HG03354 (cell line): ENCODE measurements at regions not wholly inside any gene's neighbourhood (a gene's known extent, or its start where the extent isn't known, plus 50 kb on each side); places are given as distances from the start of the nearest gene placed in this dataset.

ENCODE experiments used
- ATAC-seq: cut with Tn5 transposase; IDR thresholded peaks from one replicate; pipeline ENCODE4 v1.9.1; 2021; ENCODE audit warnings: mild to moderate bottlenecking; ENCODE audit not compliant: unreplicated experiment, poor library complexity, severe bottlenecking

DNA sequence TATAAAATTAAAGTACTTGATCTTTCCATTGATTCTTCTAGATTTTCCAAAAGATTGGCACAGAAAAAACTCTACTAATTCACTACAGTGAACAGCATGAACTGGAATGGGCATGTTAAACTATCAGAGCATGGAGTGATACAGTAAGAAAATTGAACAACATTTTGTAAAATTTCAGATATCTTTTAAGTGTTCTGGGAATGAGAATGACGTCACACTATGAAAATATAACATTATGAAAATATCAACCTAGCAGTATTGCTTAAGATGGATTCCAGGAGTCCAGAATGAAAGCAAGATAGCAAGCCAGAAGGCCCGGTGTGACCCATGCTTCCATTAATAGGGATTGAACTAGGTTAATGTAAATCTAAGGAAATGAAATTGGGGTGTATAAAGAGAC is 319.9 kb downstream of the GABRG1 start:
- no peak for ATAC-seq

DNA sequence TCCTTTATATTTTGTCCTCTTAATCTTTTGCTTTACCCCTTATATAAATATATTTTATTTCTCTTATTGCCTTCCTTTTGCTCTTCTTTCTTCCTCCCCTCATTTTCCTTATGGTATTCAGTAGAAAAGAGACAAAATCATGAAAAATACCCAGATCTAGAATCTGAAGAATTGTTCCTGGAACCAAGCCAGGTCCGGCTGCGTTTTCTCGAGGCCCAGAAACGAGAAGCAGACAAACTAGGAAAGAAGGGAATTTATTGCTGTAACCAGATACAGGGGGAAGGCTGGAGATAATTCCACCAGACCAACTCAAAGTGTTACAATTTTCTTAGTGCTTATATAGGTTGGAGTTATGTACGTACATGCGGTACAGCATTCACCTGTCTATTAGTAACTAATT is 328.7 kb downstream of the GABRG1 start:
- no peak for ATAC-seq

DNA sequence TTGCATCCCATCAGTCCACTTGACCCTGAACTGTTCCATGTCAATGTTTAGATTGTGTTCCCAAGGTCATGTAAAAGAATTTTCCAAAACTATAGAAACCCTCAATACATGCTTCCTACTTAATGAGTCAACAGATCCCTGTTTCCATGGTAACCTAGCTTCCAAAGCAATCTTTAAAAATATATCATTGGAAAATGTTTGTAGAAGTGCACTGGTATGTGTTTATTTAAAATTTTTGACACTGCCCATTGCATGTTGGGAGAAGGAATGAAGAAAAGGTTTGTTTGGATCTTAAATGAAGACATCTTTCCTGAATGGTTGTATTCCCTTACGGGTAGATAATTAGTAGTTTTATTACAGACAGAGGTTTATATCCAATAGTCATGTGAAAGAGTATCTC is 345.3 kb downstream of the GABRG1 start:
- ATAC-seq, result no peak

DNA sequence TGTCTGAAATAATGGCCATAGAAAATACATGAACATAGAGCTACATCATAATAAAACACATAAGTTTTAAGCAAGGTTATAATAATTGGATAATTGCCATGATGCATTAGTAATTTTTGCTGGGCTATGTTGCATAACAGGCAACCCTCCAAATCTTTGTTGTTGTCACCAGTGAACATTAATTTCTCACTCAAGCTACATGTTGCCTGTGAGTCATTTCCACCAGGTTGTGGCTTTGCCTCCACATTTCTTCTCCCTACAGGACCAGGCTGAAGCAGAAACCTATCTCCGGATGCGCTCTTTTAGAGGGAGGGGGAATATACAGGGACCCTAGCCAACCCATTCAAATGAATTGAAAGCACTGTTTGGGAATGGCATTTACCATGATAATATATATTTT is 347.7 kb downstream of the GABRG1 start:
- ATAC-seq, result no peak

- ATAC-seq, result no peak
These were observed 352.9 kb downstream of the GABRG1 start for GRCh38 chr4:45770958-45771357.

GRCh38 chr4:45765521-45765920 is 358.3 kb downstream of the GABRG1 start:
- no peak for ATAC-seq

GRCh38 chr4:45751877-45752530 is 371.9 kb downstream of the GABRG1 start:
- ATAC-seq, result no peak

- no peak for ATAC-seq
These were observed 373.1 kb downstream of the GABRG1 start for GRCh38 chr4:45750721-45751120.

DNA sequence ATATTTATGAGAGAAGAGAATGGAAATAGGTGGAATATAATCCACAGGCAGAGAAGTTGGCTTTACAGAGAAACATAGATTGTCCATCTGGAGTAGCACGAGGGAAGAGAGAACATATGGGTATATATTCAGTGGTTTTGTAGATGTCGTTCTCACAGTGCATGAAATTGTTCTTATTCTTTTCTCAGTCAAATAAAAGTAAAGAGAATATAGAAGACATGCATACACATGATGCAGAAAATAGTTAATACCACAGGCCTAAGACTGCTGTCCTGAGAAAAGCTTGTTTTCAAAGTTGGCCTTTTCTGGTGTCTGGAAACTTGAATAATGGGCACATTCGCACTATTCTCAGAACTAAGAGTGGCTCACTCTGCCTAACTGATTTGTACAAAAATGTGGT is 378.1 kb downstream of the GABRG1 start:
- no peak for ATAC-seq

GRCh38 chr4:45741897-45742296 is 382.0 kb downstream of the GABRG1 start:
- ATAC-seq, result no peak

DNA sequence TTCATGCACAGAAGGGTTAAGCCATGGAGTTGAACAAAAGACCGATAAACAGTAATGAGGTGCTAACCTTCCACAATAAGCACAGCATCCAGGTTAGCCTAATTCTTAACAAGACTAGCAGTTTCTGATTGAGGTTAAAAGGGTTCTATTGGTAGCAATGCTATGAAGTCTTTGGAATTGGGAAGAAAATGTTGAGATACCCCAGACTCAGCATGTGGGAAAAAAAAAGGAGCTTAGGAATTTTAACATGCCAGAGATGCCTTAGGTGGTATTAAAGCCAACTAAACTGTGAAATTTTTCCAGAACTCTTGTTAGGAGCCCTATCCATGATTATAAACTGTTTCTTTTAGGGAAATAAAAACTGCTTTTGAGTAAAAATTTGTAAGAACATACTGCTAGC is 391.7 kb downstream of the GABRG1 start:
- no peak for ATAC-seq

GRCh38 chr4:45716093-45716492 is 407.8 kb downstream of the GABRG1 start:
- ATAC-seq, result no peak

GRCh38 chr4:45713996-45714395 is 409.9 kb downstream of the GABRG1 start:
- ATAC-seq, result no peak

GRCh38 chr4:45701621-45702020 is 422.2 kb downstream of the GABRG1 start:
- no peak for ATAC-seq

DNA sequence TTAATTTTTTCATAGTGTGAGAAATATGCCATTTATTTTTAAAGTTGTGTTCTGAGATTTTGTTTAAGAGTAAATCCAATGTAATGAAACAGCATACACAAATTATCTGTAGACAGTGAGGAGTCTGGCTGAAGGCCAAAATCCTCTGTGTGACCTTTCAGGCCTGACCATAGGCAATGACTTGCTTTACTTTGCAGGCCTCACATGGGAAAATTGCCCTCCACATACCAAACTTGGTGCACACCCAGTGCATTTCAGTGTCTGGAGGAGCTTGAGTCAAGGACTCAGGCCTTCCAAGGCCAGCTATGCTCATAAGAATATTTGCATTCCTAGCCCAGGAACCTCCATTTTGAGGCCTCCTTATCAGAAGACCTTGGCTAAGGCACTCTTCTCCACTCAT is 430.1 kb downstream of the GABRG1 start:
- no peak for ATAC-seq

- no peak for ATAC-seq
These were observed 431.6 kb downstream of the GABRG1 start for GRCh38 chr4:45692131-45692735.

DNA sequence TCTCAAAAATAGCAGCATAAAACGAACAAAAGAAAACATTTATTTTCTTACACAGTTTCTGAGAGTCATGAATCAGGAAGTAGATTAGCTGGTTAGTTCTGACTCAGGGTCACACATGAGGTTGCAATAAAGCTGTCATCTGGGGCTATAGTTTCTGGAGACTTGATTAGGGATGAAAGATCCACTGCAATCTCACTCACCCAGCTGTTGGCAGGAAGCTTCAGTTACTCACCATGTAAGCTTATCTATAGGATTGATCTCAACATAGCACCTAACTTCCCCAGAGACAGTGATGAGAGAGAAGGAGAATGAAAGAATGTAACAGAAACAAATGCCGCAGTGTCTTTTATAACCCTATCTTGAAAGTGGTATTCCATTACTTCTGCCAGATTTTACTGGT is 435.5 kb downstream of the GABRG1 start:
- ATAC-seq, result no peak

DNA sequence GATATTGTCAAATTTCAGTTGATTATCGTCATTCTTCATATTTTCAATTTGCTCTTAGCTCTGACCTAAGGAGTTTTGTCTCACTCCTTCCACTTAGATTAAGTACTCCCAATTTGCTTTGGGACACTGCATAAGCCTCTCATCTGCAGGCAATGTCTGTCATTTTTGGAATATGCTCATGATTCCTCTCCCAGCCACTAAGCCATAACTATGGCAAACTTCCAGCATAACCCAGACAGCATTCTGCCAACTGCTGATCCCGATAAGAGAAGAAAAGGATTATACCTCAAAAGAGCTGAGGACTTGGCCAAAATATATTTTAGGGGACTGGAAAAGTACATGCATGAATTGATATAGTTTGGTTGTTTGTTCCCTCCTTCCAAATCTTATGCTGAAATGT is 444.4 kb downstream of the GABRG1 start:
- ATAC-seq, result no peak

- no peak for ATAC-seq
These were observed 455.7 kb downstream of the GABRG1 start for GRCh38 chr4:45668128-45668527.

- ATAC-seq, result no peak
These were observed 460.2 kb downstream of the GABRG1 start for GRCh38 chr4:45663628-45664081.

DNA sequence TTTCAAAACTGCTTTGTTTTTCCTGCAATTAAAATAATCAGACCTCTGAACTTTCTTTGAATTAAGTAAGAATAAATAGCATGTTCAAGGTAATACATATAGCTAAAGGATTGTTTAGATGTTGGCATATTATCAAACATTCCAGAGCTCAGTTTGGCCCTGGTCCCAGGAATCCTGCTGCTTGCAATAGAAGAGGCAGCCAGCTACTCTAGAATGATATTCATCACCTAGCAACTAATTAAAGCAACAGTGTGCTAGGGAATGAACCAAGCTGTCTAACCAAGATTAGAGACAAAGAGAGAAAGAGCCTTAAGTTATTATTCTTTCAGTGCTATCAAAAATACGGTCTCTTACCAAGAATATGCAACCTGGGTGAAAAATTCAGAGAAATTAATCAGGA is 460.9 kb downstream of the GABRG1 start:
- ATAC-seq, result no peak

GRCh38 chr4:45661893-45662292 is 462.0 kb downstream of the GABRG1 start:
- no peak for ATAC-seq
